SK-N-SH treated with all-trans-retinoic acid at 6 μM for 48 hours (cell line): ENCODE measurements at regions not wholly inside any gene's neighbourhood (a gene's known extent, or its start where the extent isn't known, plus 50 kb on each side); places are given as distances from the start of the nearest gene placed in this dataset.

ENCODE experiments used
- ATAC-seq: fragments of 200-7000 bp; cut with Tn5 transposase; 3 replicates; pipeline ENCODE4 v1.9.1; 2020; ENCODE audit warnings: mild to moderate bottlenecking, moderate library complexity
- ARNTL ChIP-seq: fragments of 450-650 bp; formaldehyde crosslinking; IDR thresholded peaks from 2 replicates; pipeline ENCODE4 v1.5.0; 2020; ENCODE audit warnings: low read depth, mild to moderate bottlenecking, moderate library complexity, borderline replicate concordance
- BACH2 ChIP-seq: fragments of 250-450 bp; sonication (Bioruptor Pico); IDR thresholded peaks from 2 replicates; pipeline ENCODE4 v1.9.0; 2021; ENCODE audit warnings: mild to moderate bottlenecking, borderline replicate concordance
- CSDC2 ChIP-seq: fragments of 250-450 bp; sonication (Bioruptor Pico); IDR thresholded peaks from 2 replicates; pipeline ENCODE4 v1.5.0; 2020; ENCODE audit warnings: mild to moderate bottlenecking, moderate library complexity
- CSRNP3 ChIP-seq: fragments of 250-450 bp; sonication (Bioruptor Pico); IDR thresholded peaks from 2 replicates; pipeline ENCODE4 v1.5.1; 2021; ENCODE audit warnings: mild to moderate bottlenecking, moderate library complexity
- ESRRG ChIP-seq: fragments of 250-450 bp; sonication (Bioruptor Pico); IDR thresholded peaks from 2 replicates; pipeline ENCODE4 v1.6.1; 2021; ENCODE audit warnings: mild to moderate bottlenecking
- GLIS3 ChIP-seq: fragments of 250-450 bp; sonication (Bioruptor Pico); IDR thresholded peaks from 2 replicates; pipeline ENCODE4 v1.5.0; 2020; ENCODE audit warnings: mild to moderate bottlenecking, moderate library complexity
- ISL1 ChIP-seq: fragments of 250-450 bp; sonication (Bioruptor Pico); IDR thresholded peaks from 2 replicates; pipeline ENCODE4 v2.1.2; 2022; ENCODE audit warnings: mild to moderate bottlenecking, moderate library complexity
- OSR1 ChIP-seq: fragments of 250-450 bp; sonication (Bioruptor Pico); IDR thresholded peaks from 2 replicates; pipeline ENCODE4 v1.8.0; 2022; ENCODE audit warnings: moderate library complexity, mild to moderate bottlenecking, inconsistent platforms
- POU6F1 ChIP-seq: fragments of 250-450 bp; sonication (Bioruptor Pico); IDR thresholded peaks from 2 replicates; pipeline ENCODE4 v1.8.0; 2021; ENCODE audit warnings: low read depth, mild to moderate bottlenecking, moderate library complexity, borderline replicate concordance
- PPARA ChIP-seq: fragments of 250-450 bp; sonication (Bioruptor Pico); IDR thresholded peaks from 2 replicates; pipeline ENCODE4 v1.5.0; 2020; ENCODE audit warnings: mild to moderate bottlenecking, borderline replicate concordance
- RARB ChIP-seq: fragments of 250-450 bp; sonication (Bioruptor Pico); IDR thresholded peaks from 2 replicates; pipeline ENCODE4 v1.8.0; 2021; ENCODE audit warnings: mild to moderate bottlenecking, moderate library complexity
- TCF4 ChIP-seq: fragments of 250-450 bp; sonication (Bioruptor Pico); IDR thresholded peaks from 2 replicates; pipeline ENCODE4 v1.8.0; 2021; ENCODE audit warnings: mild to moderate bottlenecking, moderate library complexity, borderline replicate concordance
- TOX ChIP-seq: fragments of 250-450 bp; sonication (Bioruptor Pico); IDR thresholded peaks from 2 replicates; pipeline ENCODE4 v1.8.0; 2021; ENCODE audit warnings: mild to moderate bottlenecking, moderate library complexity, borderline replicate concordance
- ZC3H10 ChIP-seq: fragments of 250-450 bp; sonication (Bioruptor Pico); IDR thresholded peaks from 2 replicates; pipeline ENCODE4 v1.5.1; 2021; ENCODE audit warnings: mild to moderate bottlenecking, moderate library complexity
- ZFP3 ChIP-seq: fragments of 250-450 bp; sonication (Bioruptor Pico); IDR thresholded peaks from 2 replicates; pipeline ENCODE4 v1.5.0; 2020; ENCODE audit warnings: mild to moderate bottlenecking, moderate library complexity
- ZFP30 ChIP-seq: fragments of 450-650 bp; formaldehyde crosslinking; IDR thresholded peaks from 2 replicates; pipeline ENCODE4 v1.5.0; 2022; ENCODE audit warnings: mild to moderate bottlenecking, moderate library complexity
- ZNF565 ChIP-seq: fragments of 450-650 bp; formaldehyde crosslinking; conservative IDR thresholded peaks from 2 replicates; pipeline ENCODE4 v1.5.0; 2020; ENCODE audit warnings: low read depth, mild to moderate bottlenecking, moderate library complexity
- ZNF70 ChIP-seq: fragments of 450-650 bp; formaldehyde crosslinking; IDR thresholded peaks from 2 replicates; pipeline ENCODE4 v1.5.0; 2020; ENCODE audit warnings: mild to moderate bottlenecking, moderate library complexity
- ZNF8 ChIP-seq: fragments of 450-650 bp; formaldehyde crosslinking; IDR thresholded peaks from 2 replicates; pipeline ENCODE4 v1.5.0; 2020; ENCODE audit warnings: mild to moderate bottlenecking, moderate library complexity
- TF ChIP-seq, protein P1 (sequence below): fragments of 250-450 bp; sonication (Bioruptor Pico); IDR thresholded peaks from 2 replicates; pipeline ENCODE4 v1.8.0; 2020; ENCODE audit warnings: mild to moderate bottlenecking, moderate library complexity, borderline replicate concordance
- TF ChIP-seq, protein P2 (sequence below): fragments of 250-450 bp; sonication (Bioruptor Pico); IDR thresholded peaks from 2 replicates; pipeline ENCODE4 v1.5.0; 2020; ENCODE audit warnings: mild to moderate bottlenecking, moderate library complexity

GRCh38 chr2:41377837-41378236 lies 670.0 kb upstream of the PKDCC start:
- TF ChIP-seq RARB (CRISPR knock-in tag) (no peak), ZFP30 (CRISPR knock-in tag) (no peak), ZFP3 (no peak), POU6F1 (CRISPR knock-in tag) (no peak), GLIS3 (CRISPR knock-in tag) (no peak), ZC3H10 (CRISPR knock-in tag) (no peak), PPARA (CRISPR knock-in tag) (no peak), CSRNP3 (CRISPR knock-in tag) (no peak), ESRRG (no peak), ARNTL (no peak), TOX (CRISPR knock-in tag) (no peak)
- TF ChIP-seq, protein P1, sequence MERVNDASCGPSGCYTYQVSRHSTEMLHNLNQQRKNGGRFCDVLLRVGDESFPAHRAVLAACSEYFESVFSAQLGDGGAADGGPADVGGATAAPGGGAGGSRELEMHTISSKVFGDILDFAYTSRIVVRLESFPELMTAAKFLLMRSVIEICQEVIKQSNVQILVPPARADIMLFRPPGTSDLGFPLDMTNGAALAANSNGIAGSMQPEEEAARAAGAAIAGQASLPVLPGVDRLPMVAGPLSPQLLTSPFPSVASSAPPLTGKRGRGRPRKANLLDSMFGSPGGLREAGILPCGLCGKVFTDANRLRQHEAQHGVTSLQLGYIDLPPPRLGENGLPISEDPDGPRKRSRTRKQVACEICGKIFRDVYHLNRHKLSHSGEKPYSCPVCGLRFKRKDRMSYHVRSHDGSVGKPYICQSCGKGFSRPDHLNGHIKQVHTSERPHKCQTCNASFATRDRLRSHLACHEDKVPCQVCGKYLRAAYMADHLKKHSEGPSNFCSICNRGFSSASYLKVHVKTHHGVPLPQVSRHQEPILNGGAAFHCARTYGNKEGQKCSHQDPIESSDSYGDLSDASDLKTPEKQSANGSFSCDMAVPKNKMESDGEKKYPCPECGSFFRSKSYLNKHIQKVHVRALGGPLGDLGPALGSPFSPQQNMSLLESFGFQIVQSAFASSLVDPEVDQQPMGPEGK (CRISPR knock-in tag), result no peak
- ATAC-seq, result no peak

GRCh38 chr2:41378420-41378819 lies 669.4 kb upstream of the PKDCC start:
- TF ChIP-seq OSR1 (CRISPR knock-in tag) (no peak), BACH2 (CRISPR knock-in tag) (no peak), PPARA (CRISPR knock-in tag) (no peak), CSDC2 (CRISPR knock-in tag) (no peak), ISL1 (CRISPR knock-in tag) (no peak), TCF4 (CRISPR knock-in tag) (no peak), ESRRG (no peak), ZNF70 (no peak), ZNF8 (CRISPR knock-in tag) (no peak), ARNTL (no peak), GLIS3 (CRISPR knock-in tag) (no peak), ZNF565 (CRISPR knock-in tag) (no peak), ZC3H10 (CRISPR knock-in tag) (no peak), CSRNP3 (CRISPR knock-in tag) (no peak), ZFP3 (no peak), TOX (CRISPR knock-in tag) (no peak), POU6F1 (CRISPR knock-in tag) (no peak)
- TF ChIP-seq, protein P1 (CRISPR knock-in tag), result no peak
- TF ChIP-seq, protein P2, sequence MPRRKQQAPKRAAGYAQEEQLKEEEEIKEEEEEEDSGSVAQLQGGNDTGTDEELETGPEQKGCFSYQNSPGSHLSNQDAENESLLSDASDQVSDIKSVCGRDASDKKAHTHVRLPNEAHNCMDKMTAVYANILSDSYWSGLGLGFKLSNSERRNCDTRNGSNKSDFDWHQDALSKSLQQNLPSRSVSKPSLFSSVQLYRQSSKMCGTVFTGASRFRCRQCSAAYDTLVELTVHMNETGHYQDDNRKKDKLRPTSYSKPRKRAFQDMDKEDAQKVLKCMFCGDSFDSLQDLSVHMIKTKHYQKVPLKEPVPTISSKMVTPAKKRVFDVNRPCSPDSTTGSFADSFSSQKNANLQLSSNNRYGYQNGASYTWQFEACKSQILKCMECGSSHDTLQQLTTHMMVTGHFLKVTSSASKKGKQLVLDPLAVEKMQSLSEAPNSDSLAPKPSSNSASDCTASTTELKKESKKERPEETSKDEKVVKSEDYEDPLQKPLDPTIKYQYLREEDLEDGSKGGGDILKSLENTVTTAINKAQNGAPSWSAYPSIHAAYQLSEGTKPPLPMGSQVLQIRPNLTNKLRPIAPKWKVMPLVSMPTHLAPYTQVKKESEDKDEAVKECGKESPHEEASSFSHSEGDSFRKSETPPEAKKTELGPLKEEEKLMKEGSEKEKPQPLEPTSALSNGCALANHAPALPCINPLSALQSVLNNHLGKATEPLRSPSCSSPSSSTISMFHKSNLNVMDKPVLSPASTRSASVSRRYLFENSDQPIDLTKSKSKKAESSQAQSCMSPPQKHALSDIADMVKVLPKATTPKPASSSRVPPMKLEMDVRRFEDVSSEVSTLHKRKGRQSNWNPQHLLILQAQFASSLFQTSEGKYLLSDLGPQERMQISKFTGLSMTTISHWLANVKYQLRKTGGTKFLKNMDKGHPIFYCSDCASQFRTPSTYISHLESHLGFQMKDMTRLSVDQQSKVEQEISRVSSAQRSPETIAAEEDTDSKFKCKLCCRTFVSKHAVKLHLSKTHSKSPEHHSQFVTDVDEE (CRISPR knock-in tag), result no peak
- TF ChIP-seq, all 23 proteins: peak for 0
- no peak for ATAC-seq
